ENCODE measurements at regions not wholly inside any gene's neighbourhood (a gene's known extent, or its start where the extent isn't known, plus 50 kb on each side); places are given as distances from the start of the nearest gene placed in this dataset.

DNA sequence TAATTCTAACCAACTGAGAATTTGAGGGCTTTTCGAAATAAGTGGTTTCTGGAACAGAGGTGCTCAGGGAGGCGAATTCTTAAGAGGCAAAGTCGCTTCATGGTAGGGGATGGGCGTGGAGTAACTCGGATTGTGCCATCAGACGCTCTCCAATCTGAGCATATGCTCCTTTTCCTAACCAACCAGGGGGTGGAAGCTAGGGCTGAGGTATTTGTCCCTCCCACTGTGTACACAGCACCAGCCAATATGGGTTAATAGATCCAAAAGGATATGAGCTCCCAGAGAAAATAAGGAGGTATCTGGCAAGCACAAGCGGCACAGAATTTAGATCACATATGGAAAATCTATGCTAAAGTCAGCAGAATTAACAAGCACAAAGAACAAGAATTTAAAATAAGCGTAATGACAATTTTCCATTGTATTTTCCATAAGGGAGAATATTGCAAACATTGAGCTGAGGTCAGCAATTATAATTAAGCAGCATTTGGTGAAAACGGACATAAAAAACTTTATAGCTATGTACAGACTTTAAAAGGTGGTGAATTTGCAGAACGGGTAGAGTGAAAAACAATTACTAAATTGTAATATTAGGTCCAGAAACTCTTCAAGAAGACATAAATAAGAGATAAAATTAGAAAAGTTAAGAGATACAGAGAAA lies 55.0 kb upstream of the PHACTR1 start:
- no peak for DNase-seq (ENCODE audit: low spot score)

Small RNAs in the stretch of these regions (small RNA-seq; reads per million reads assigned to genes)
- gene RN7SKP293, result 0 reads per million in 2 experiments

All from SK-N-DZ (cell line).